Gastroesophageal sphincter (tissue), 4 donors: ENCODE measurements at regions not wholly inside any gene's neighbourhood (a gene's known extent, or its start where the extent isn't known, plus 50 kb on each side); places are given as distances from the start of the nearest gene placed in this dataset.

Experiments used
- ATAC-seq: fragments of 150-250 bp; one replicate; pipeline ENCODE4 v1.9.1; 2016; ENCODE audit warnings: mild to moderate bottlenecking, moderate library complexity
- H3K27ac ChIP-seq, 4 donors: fragments of 200-600 bp; sonication (generic) in 3 of 4; 1 replicate in 3 of 4; 2 replicates in 1 of 4; pipeline ENCODE4 v1.5.1; 2016 to 2019
- H3K27me3 ChIP-seq: fragments of 200-600 bp; sonication (generic); one replicate; pipeline ENCODE4 v1.5.1; 2019
- H3K36me3 ChIP-seq, 2 donors: fragments of 200-600 bp; sonication (generic); one replicate each; pipeline ENCODE4 v1.5.1; 2019; ENCODE audit warnings: control low read depth in 1 of 2
- H3K4me1 ChIP-seq, 3 donors: fragments of 200-600 bp; sonication (generic); 1 replicate in 2 of 3; 2 replicates in 1 of 3; pipeline ENCODE4 v1.5.1; 2016 to 2019; ENCODE audit warnings: control low read depth in 2 of 3
- H3K4me3 ChIP-seq, 2 donors: fragments of 200-600 bp; sonication (generic); one replicate each; pipeline ENCODE4 v1.5.1; 2019; ENCODE audit warnings: mild to moderate bottlenecking in 1 of 2, moderate library complexity in 1 of 2
- H3K9me3 ChIP-seq, 3 donors: fragments of 200-600 bp; sonication (generic); one replicate each; pipeline ENCODE4 v1.5.1; 2017 to 2019; ENCODE audit warnings: control low read depth in 2 of 3
- EP300 ChIP-seq: sonication (generic); formaldehyde crosslinking; IDR thresholded peaks from one replicate; pipeline ENCODE4 v1.6.1; 2017; ENCODE audit warnings: antibody characterized with exemption, mild to moderate bottlenecking
- POLR2A ChIP-seq, 2 donors: fragments of 450-650 bp; IDR thresholded peaks; one replicate each; pipeline ENCODE4 v1.6.1; 2017; ENCODE audit warnings: antibody characterized with exemption in 2 of 2, mild to moderate bottlenecking in 2 of 2, moderate library complexity in 1 of 2
- POLR2AphosphoS5 ChIP-seq: sonication (generic); formaldehyde crosslinking; IDR thresholded peaks from one replicate; pipeline ENCODE4 v1.6.1; 2017; ENCODE audit warnings: antibody characterized with exemption
- WGBS, 2 donors: methylation state at CpG; one replicate each; pipeline ENCODE4 v1.1.5; 2018; ENCODE audit warnings: low coverage in 1 of 2; 5-methylcytosine and 5-hydroxymethylcytosine counted together
- TF ChIP-seq, protein P1 (sequence below), 4 experiments: fragments of 200-600 bp in 2 of 4; fragments of 450-650 bp in 2 of 4; sonication (generic) in 1 of 4; IDR thresholded peaks; one replicate each; pipeline ENCODE4 v1.5.1; 2017 to 2019; ENCODE audit warnings: antibody characterized with exemption in 4 of 4, mild to moderate bottlenecking in 2 of 4, moderate library complexity in 2 of 4

DNA sequence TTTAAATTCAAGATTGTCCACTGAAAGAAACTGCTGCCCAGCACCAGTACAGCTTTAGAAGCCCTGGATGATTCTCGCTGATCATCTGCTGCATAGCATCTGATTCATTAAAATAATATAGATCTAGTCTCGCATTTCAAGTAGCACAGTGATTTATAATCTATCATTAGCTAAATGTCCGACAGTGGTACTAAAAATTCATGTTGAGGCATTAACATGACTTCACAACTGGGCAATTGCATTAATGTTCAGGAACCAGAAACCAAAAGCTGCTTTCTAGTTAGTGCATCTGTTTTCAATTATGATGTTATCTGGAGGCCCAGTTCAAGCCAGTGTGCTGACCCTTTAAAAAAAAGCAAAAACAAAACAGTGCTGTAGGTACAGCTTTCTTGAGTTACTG lies 1987.2 kb upstream of the SEL1L start:
- no peak for ATAC-seq
- WGBS, 2 donors, result 74 to 93% methylated on average over 3 of the region's 3 CpGs
- H3K4me1 ChIP-seq, result no peaks in the 10 kb centered on the region
- no peaks in the 10 kb centered on the region for H3K36me3 ChIP-seq
- TF ChIP-seq, protein P1, sequence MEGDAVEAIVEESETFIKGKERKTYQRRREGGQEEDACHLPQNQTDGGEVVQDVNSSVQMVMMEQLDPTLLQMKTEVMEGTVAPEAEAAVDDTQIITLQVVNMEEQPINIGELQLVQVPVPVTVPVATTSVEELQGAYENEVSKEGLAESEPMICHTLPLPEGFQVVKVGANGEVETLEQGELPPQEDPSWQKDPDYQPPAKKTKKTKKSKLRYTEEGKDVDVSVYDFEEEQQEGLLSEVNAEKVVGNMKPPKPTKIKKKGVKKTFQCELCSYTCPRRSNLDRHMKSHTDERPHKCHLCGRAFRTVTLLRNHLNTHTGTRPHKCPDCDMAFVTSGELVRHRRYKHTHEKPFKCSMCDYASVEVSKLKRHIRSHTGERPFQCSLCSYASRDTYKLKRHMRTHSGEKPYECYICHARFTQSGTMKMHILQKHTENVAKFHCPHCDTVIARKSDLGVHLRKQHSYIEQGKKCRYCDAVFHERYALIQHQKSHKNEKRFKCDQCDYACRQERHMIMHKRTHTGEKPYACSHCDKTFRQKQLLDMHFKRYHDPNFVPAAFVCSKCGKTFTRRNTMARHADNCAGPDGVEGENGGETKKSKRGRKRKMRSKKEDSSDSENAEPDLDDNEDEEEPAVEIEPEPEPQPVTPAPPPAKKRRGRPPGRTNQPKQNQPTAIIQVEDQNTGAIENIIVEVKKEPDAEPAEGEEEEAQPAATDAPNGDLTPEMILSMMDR (IDR thresholded peaks at IDR 0.05), result no peak
- TF ChIP-seq EP300, result no peak
- TF ChIP-seq POLR2A (IDR thresholded peaks at IDR 0.05), result no peak
- no peak for TF ChIP-seq POLR2AphosphoS5
- no peaks in the 10 kb centered on the region for H3K9me3 ChIP-seq
- H3K27ac ChIP-seq, result no peak overlapping the region
- no peak overlapping the region for H3K4me3 ChIP-seq
- H3K27me3 ChIP-seq, result no peaks in the 10 kb centered on the region

DNA sequence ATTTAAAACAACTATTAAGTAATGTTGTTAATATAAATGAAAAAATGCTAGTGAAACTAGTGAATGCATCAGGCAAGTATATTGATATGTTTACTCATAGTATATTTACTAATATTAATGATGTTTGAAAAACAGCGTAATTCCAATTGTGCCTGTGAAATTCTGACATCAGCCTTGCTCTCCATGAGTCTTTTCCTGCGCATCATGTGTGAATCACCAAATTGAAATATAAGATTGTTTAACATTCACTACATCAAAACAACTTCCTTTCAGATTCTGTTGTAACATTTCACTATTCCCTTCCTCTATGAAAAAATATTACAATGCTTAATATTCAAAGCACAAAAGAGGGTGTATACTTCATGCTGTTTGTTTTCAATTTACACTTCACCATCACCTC lies 1995.9 kb upstream of the SEL1L start:
- WGBS, 2 donors, result 93 to 94% methylated on average over 2 of the region's 2 CpGs
- no peak for ATAC-seq
- Histone ChIP-seq H3K27me3 (no peaks in the 10 kb centered on the region), H3K9me3 (no peaks in the 10 kb centered on the region), H3K4me3 (no peak overlapping the region), H3K36me3 (no peaks in the 10 kb centered on the region), H3K27ac (no peak overlapping the region), H3K4me1 (no peaks in the 10 kb centered on the region)
- TF ChIP-seq EP300, result no peak
- no peak for TF ChIP-seq POLR2AphosphoS5
- no peak for TF ChIP-seq POLR2A (IDR thresholded peaks at IDR 0.05)
- TF ChIP-seq, protein P1 (IDR thresholded peaks at IDR 0.05), result no peak

DNA sequence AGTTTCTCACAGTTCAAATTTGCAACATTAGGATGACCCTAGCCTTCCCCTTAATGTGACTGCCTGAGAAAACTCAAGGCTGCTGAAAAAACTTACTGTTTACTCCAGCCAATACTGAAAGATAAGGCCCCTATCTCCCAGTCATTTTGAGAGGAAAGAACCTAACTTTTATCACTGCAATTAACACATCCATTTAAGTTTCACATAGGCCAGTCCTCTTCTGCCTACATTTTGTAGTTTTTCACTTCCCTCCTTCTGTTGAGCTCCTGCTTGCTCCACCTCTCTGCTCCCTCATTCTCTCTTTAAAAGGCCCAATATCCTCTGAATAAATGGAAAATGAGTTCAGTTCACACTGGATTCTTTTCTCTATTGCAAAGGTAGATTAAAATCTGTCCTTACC lies 1996.2 kb upstream of the FLRT2 start:
- H3K27me3 ChIP-seq, result no peaks in the 10 kb centered on the region
- no peak overlapping the region for H3K27ac ChIP-seq
- H3K36me3 ChIP-seq, result no peaks in the 10 kb centered on the region
- H3K4me1 ChIP-seq, result no peaks in the 10 kb centered on the region
- TF ChIP-seq EP300 (no peak), POLR2AphosphoS5 (no peak)
- H3K9me3 ChIP-seq, result no peaks in the 10 kb centered on the region
- ATAC-seq, result no peak
- no peak overlapping the region for H3K4me3 ChIP-seq

DNA sequence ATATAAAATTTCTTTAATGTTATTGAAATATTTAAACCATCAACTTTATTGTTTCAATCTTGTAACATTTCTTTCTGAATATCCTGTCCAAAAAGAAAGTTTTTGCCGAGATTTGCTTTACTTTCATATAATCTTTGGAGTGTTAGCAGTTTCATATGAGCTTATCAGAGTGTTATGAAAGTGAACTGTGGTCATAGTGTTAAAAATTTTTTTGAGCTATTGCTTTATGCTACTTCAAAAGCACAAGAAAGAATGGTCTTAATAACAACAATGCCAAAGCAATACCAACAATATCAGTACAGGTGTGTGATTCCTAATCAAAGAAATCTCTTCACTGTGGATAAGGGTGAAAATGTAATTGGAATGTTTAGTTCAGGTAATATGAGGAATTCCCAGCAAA lies 1994.9 kb upstream of the FLRT2 start:
- no peak for ATAC-seq
- H3K4me3 ChIP-seq, result no peak overlapping the region
- TF ChIP-seq POLR2AphosphoS5, result no peak
- no peak for TF ChIP-seq POLR2A (IDR thresholded peaks at IDR 0.05)
- TF ChIP-seq EP300, result no peak
- TF ChIP-seq, protein P1 (IDR thresholded peaks at IDR 0.05), result no peak
- no peaks in the 10 kb centered on the region for H3K27me3 ChIP-seq
- H3K27ac ChIP-seq, result no peak overlapping the region
- 38 to 53% methylated on average over 1 of the region's 1 CpG for WGBS, 2 donors
- H3K9me3 ChIP-seq, result no peaks in the 10 kb centered on the region
- no peaks in the 10 kb centered on the region for H3K36me3 ChIP-seq
- H3K4me1 ChIP-seq, result no peaks in the 10 kb centered on the region

DNA sequence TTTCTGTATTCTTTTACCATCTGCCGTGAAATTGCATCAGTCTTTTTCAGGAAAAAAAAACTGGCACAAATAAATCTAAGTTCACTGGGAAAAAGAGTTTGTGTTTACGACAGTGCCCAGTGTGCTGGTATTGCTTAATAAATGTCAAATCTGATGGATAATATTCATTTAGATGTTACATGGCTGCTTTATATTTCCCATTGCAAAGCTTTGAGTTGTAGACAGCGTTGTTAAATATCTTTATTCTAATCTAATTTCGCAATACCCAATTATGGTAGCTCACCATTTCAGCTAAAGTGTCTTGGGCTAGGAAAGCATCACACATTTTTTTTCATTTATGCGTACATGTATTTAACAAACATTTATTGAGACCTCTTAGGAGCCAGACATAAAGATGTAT lies 1994.5 kb upstream of the FLRT2 start:
- Histone ChIP-seq H3K4me1 (no peaks in the 10 kb centered on the region), H3K4me3 (no peak overlapping the region), H3K27me3 (no peaks in the 10 kb centered on the region), H3K27ac (no peak overlapping the region), H3K36me3 (no peaks in the 10 kb centered on the region), H3K9me3 (no peaks in the 10 kb centered on the region)
- ATAC-seq, result no peak
- TF ChIP-seq, protein P1 (IDR thresholded peaks at IDR 0.05), result no peak
- TF ChIP-seq POLR2A (IDR thresholded peaks at IDR 0.05), result no peak
- no peak for TF ChIP-seq EP300
- no peak for TF ChIP-seq POLR2AphosphoS5
- 91 to 96% methylated on average over 5 of the region's 5 CpGs for WGBS, 2 donors

DNA sequence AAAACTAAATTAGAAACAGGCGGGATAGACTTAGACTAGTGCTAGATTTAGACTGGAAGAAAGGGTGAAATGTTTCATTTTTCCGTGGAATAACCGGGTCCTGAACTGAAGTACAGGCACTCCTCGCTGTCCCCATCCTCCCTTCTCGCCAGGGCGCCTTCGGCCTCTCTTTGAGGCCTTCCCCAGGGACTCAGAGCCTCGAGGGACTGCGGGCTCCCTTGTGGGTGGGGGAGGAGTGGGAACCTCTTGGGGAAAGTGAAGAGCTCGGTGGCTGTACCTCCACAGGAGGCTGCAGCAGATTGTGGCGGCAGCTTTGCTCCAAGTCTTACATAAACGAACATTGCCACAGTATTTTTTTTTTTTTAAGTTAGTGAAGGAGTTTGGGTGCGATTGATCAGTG lies 1988.8 kb upstream of the FLRT2 start:
- Histone ChIP-seq H3K4me3 (no peak overlapping the region), H3K9me3 (no peaks in the 10 kb centered on the region), H3K27ac (no peak overlapping the region), H3K27me3 (no peaks in the 10 kb centered on the region), H3K4me1 (no peaks in the 10 kb centered on the region), H3K36me3 (no peaks in the 10 kb centered on the region)
- WGBS, 2 donors, result 83 to 93% methylated on average over 8 to 9 of the region's 13 CpGs
- no peak for ATAC-seq
- TF ChIP-seq POLR2AphosphoS5 (no peak), POLR2A (IDR thresholded peaks at IDR 0.05) (no peak), EP300 (no peak)
- TF ChIP-seq, protein P1 (IDR thresholded peaks at IDR 0.05), result no peak
